BE2C (cell line): ENCODE measurements at regions not wholly inside any gene's neighbourhood (a gene's known extent, or its start where the extent isn't known, plus 50 kb on each side); places are given as distances from the start of the nearest gene placed in this dataset.

ENCODE experiments used
- DNase-seq: peaks from one replicate; pipeline ENCODE4 v3.0.0-alpha.2; 2020
- H3K27me3 ChIP-seq: fragments of 250-450 bp; sonication (Bioruptor Pico); 2 replicates; pipeline ENCODE4 v1.5.1; 2020; ENCODE audit warnings: mild to moderate bottlenecking
- H3K36me3 ChIP-seq: fragments of 250-450 bp; sonication (Bioruptor Pico); 2 replicates; pipeline ENCODE4 v1.5.1; 2020; ENCODE audit warnings: mild to moderate bottlenecking
- H3K4me1 ChIP-seq: fragments of 250-450 bp; sonication (Bioruptor Pico); 2 replicates; pipeline ENCODE4 v1.5.1; 2020
- H3K4me3 ChIP-seq: 2 replicates; pipeline ENCODE4 v1.5.1; 2011; ENCODE audit warnings: low read depth, low read length
- H3K9me3 ChIP-seq: fragments of 250-450 bp; sonication (Bioruptor Pico); 2 replicates; pipeline ENCODE4 v1.5.1; 2020
- TF ChIP-seq, protein P1 (sequence below): IDR thresholded peaks from 2 replicates; pipeline ENCODE4 v1.5.1; 2012; ENCODE audit warnings: mild to moderate bottlenecking, low read depth, low read length

DNA sequence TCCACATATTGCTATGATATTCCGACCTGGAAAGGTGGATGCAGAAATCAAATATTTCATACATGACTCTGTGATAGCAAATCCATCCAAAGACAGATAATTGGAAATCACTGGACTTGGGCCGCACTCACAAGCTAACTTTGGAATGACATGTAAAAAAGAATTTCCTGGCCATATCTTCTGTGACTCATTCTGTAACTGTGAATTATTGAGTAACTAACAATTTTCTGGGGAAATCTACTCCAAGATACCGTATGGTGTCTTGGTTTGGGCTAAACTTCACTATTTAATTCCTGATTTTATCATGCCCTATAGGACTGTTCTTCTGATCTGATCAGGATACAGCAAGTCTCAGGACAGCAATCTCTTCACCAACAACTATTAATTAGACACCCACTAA is 92.7 kb upstream of the LY86 start:
- Histone ChIP-seq H3K27me3 (no peaks in the 10 kb centered on the region), H3K4me3 (no peak overlapping the region), H3K36me3 (no peaks in the 10 kb centered on the region), H3K4me1 (no peaks in the 10 kb centered on the region), H3K9me3 (no peaks in the 10 kb centered on the region)
- TF ChIP-seq, protein P1, sequence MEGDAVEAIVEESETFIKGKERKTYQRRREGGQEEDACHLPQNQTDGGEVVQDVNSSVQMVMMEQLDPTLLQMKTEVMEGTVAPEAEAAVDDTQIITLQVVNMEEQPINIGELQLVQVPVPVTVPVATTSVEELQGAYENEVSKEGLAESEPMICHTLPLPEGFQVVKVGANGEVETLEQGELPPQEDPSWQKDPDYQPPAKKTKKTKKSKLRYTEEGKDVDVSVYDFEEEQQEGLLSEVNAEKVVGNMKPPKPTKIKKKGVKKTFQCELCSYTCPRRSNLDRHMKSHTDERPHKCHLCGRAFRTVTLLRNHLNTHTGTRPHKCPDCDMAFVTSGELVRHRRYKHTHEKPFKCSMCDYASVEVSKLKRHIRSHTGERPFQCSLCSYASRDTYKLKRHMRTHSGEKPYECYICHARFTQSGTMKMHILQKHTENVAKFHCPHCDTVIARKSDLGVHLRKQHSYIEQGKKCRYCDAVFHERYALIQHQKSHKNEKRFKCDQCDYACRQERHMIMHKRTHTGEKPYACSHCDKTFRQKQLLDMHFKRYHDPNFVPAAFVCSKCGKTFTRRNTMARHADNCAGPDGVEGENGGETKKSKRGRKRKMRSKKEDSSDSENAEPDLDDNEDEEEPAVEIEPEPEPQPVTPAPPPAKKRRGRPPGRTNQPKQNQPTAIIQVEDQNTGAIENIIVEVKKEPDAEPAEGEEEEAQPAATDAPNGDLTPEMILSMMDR: no peak
- DNase-seq: no peak

DNA sequence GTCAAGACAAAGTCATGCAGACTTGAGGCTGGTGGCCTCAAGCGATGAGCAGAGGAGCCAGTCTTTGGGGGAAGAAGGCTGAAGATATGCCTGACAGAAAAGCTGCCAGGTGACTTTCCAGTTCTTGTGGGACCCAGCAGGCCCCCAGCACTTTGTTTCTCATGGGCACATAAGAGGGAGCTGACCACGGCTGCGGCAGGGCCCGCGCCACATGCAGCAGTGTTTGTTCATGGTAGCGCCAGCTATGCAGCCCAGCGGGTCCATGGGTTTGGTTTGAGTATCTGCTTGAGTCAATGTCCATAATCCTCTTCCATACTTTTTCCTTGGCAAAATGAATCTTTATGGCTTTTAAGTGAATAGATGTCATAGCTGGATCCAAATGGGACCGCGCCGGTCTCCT is 91.0 kb upstream of the LY86 start:
- Histone ChIP-seq H3K4me1 (no peaks in the 10 kb centered on the region), H3K36me3 (no peaks in the 10 kb centered on the region), H3K4me3 (no peak overlapping the region), H3K9me3 (no peaks in the 10 kb centered on the region), H3K27me3 (no peaks in the 10 kb centered on the region)
- TF ChIP-seq, protein P1: no peak
- DNase-seq: no peak

DNA sequence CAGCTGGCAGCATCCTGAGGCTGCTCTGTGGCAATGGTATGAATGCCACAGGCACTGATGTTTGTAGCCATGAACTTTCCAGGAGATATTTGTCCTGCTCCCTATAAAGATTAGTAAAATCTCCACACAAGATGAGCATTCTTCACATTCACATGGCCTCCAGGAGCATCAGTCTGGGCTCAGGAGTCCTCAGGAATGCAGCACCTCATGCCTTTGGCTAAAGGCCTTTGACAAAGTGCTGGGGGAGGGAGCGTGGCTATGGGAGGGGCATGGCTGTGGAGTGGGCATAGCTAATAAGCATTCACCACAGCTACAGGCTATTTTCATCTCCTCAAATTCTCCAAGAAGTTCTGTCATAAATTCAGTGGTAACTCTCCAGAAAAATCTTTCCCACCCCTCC is 90.5 kb upstream of the LY86 start:
- Histone ChIP-seq H3K27me3 (no peaks in the 10 kb centered on the region), H3K9me3 (no peaks in the 10 kb centered on the region), H3K4me1 (no peaks in the 10 kb centered on the region), H3K36me3 (no peaks in the 10 kb centered on the region), H3K4me3 (no peak overlapping the region)
- TF ChIP-seq, protein P1: no peak
- DNase-seq: no peak

DNA sequence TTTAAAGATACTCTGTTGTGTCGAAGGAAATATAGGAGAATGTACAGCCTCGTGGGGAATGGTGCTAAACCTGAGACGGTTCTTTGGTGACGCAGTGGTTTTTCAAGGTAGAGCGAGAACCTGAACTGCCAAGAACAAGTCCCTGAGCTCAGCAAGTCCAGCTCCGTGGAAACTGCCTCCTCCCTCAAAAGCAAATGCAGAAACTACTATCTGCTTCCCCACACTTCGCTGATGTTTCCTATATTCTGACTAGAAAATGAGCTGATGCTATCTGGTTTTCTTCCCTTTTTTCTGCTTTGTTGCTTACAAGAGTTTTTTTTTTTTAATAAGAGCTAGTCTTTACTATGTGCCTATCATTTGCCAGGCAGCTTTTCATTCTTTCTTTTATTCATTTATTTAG is 85.3 kb upstream of the LY86 start:
- TF ChIP-seq, protein P1: no peak
- DNase-seq: no peak
- H3K4me3 ChIP-seq: no peak overlapping the region
- H3K4me1 ChIP-seq: no peaks in the 10 kb centered on the region
- H3K27me3 ChIP-seq: no peaks in the 10 kb centered on the region
- H3K9me3 ChIP-seq: no peaks in the 10 kb centered on the region
- no peaks in the 10 kb centered on the region for H3K36me3 ChIP-seq

DNA sequence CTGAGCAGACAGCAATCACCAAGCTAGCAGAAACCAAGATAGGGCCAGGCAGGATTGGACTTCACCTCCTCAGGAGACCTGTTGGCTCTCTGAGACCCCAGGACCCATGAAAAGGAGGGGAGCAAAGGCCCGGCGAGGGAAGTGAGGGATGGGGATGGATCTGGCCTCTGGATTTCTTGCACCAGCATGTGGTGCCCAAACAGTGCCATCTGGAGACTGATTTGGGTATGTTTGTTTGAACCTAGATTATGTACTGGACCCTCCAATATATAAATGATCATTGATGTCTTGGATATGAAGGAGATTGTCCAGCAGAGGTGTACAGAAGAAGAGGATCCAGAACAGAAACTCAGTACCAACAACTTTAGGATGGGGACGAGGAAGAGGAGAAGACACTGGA is 83.4 kb upstream of the LY86 start:
- Histone ChIP-seq H3K4me1 (no peaks in the 10 kb centered on the region), H3K36me3 (no peaks in the 10 kb centered on the region), H3K27me3 (no peaks in the 10 kb centered on the region), H3K9me3 (no peaks in the 10 kb centered on the region), H3K4me3 (no peak overlapping the region)
- DNase-seq: no peak
- TF ChIP-seq, protein P1: no peak

DNA sequence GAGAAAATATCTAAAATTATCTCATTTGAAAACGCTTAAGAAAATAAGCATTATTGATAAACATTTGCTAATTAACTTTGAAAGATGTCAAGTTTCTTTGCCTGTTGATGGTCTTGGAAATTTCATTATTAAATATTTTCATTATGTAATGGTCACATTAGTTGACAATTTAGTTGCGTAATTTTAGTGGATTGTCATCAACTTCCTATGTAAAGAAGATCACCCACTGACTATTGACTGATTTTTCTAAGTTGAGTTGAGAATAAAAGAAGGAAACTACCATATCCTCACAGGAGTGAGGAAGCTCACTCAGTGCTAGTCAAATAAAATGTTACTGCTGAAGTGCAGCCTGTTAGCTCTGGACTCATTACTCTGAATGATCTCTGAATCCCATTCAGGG is 79.9 kb upstream of the LY86 start:
- DNase-seq: no peak
- Histone ChIP-seq H3K27me3 (no peaks in the 10 kb centered on the region), H3K4me1 (no peaks in the 10 kb centered on the region), H3K36me3 (no peaks in the 10 kb centered on the region), H3K9me3 (no peaks in the 10 kb centered on the region), H3K4me3 (no peak overlapping the region)
- TF ChIP-seq, protein P1: no peak
